Liver (tissue), 2 donors: ENCODE measurements at regions not wholly inside any gene's neighbourhood (a gene's known extent, or its start where the extent isn't known, plus 50 kb on each side); places are given as distances from the start of the nearest gene placed in this dataset.

Source experiments
- CTCF ChIP-seq: fragments of 150-350 bp; IDR thresholded peaks from 2 replicates; pipeline ENCODE4 v1.5.1; 2017; ENCODE audit warnings: improper control_type of control experiment, low read depth, low read length; ENCODE audit not compliant: missing input control
- REST ChIP-seq: IDR thresholded peaks from 2 replicates; pipeline ENCODE4 v1.6.1; 2016; ENCODE audit warnings: antibody characterized with exemption, mild to moderate bottlenecking
- donor health status: healthy.

- TF ChIP-seq CTCF = no peak
- no peak for TF ChIP-seq REST
Observed at GRCh38 chr20:48267860-48268633, 482.8 kb upstream of the SULF2 start.
